ENCODE measurements at regions not wholly inside any gene's neighbourhood (a gene's known extent, or its start where the extent isn't known, plus 50 kb on each side); places are given as distances from the start of the nearest gene placed in this dataset.

DNA sequence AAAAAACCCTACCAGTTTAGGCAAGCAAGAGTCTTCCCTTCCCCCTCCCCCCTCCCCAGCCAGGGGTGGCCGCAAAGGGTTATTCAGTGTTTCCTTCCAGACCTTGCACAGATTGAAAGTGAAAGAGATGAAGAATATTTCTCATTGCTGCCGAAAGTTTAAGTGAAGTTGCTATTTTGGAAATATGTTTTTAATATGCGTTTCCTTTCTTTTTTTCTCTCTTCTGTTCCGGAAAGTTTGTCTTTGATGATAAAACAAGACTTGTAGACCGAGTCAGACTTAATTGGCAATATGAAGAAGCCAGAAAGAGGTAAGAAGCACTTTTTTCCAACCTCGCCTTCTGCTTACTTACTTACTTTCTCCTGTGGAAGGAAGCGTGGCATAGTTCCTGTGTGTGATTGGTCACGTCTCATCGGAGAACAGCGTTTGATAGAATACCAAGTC is 58.5 kb upstream of the CLCN4 start (continued):
- TF ChIP-seq, protein P1, sequence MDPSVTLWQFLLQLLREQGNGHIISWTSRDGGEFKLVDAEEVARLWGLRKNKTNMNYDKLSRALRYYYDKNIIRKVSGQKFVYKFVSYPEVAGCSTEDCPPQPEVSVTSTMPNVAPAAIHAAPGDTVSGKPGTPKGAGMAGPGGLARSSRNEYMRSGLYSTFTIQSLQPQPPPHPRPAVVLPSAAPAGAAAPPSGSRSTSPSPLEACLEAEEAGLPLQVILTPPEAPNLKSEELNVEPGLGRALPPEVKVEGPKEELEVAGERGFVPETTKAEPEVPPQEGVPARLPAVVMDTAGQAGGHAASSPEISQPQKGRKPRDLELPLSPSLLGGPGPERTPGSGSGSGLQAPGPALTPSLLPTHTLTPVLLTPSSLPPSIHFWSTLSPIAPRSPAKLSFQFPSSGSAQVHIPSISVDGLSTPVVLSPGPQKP (IDR thresholded peaks at IDR 0.05; ENCODE audit: low read depth, low read length) = no peak
- TF ChIP-seq POLR2AphosphoS5 (IDR thresholded peaks at IDR 0.05; ENCODE audit: low read length) (no peak), SIX5 (IDR thresholded peaks at IDR 0.05; ENCODE audit: low read depth, low read length, severe bottlenecking) (no peak), SRF (IDR thresholded peaks at IDR 0.05; ENCODE audit: low read depth in 2 of 2, low read length in 2 of 2) (no peak), FOS (IDR thresholded peaks at IDR 0.05; ENCODE audit: borderline replicate concordance, extremely low read depth, insufficient read length) (no peak), EGR1 (IDR thresholded peaks at IDR 0.05; ENCODE audit: borderline replicate concordance in 1 of 2, low read depth in 2 of 2, low read length in 2 of 2) (0 out of 3 replicates have a peak, but pooled peaks of 1 of the 2 experiments have one; percentile 39), SIN3A (IDR thresholded peaks at IDR 0.05; ENCODE audit: low read depth, low read length) (no peak), HDGF (IDR thresholded peaks at IDR 0.05) (no peak), TCF12 (IDR thresholded peaks at IDR 0.05; ENCODE audit: low read depth, low read length) (0 out of 2 replicates have a peak, but pooled peaks have one; percentile 41), CHD4 (IDR thresholded peaks at IDR 0.05) (no peak), TBL1XR1 (IDR thresholded peaks at IDR 0.05; ENCODE audit: low read depth, low read length) (no peak), IKZF1 (conservative IDR thresholded peaks at IDR 0.05) (peak; percentile 45; the same call in 1 of the 2 replicates), CBFB (IDR thresholded peaks at IDR 0.05; ENCODE audit: low read depth) (0 out of 2 replicates have a peak, but pooled peaks have one; percentile 22), TCF7 (IDR thresholded peaks at IDR 0.05; ENCODE audit: borderline replicate concordance) (no peak), GATAD2B (conservative IDR thresholded peaks at IDR 0.05; ENCODE audit: low read depth) (no peak), SP1 (IDR thresholded peaks at IDR 0.05; ENCODE audit: low read depth, low read length) (peak; percentile 13), MEF2B (IDR thresholded peaks at IDR 0.05; ENCODE audit: partially characterized antibody, poor library complexity, severe bottlenecking) (peak; percentile 42), NBN (IDR thresholded peaks at IDR 0.05) (no peak; the same call in none of the 2 replicates), BRCA1 (IDR thresholded peaks at IDR 0.05; ENCODE audit: low read depth, low read length) (no peak), YBX1 (IDR thresholded peaks at IDR 0.05) (no peak), CHD1 (IDR thresholded peaks at IDR 0.05; ENCODE audit: low read depth, low read length) (no peak), MTA2 (IDR thresholded peaks at IDR 0.05; ENCODE audit: low read depth) (no peak), MTA3 (IDR thresholded peaks at IDR 0.05; ENCODE audit: borderline replicate concordance, low read length) (no peak; the same call in 1 of the 2 replicates), FOXM1 (IDR thresholded peaks at IDR 0.05; ENCODE audit: low read depth, low read length) (peak; percentile 66; the same call in 1 of the 2 replicates), PML (IDR thresholded peaks at IDR 0.05; ENCODE audit: low read length) (no peak), SUPT20H (IDR thresholded peaks at IDR 0.05; ENCODE audit: borderline replicate concordance, control insufficient read depth, low read depth, low read length) (no peak), ETV6 (conservative IDR thresholded peaks at IDR 0.05 in 1 of 2, IDR thresholded peaks at IDR 0.05 in 1 of 2; ENCODE audit: borderline replicate concordance in 1 of 2, low read depth in 1 of 2) (peak in 1 of 2 experiments; percentile 82; a peak in 2 of 4 replicates), ESRRA (IDR thresholded peaks at IDR 0.05; ENCODE audit: low read length) (no peak), ZNF207 (IDR thresholded peaks at IDR 0.05; ENCODE audit: borderline replicate concordance) (no peak), SMARCA5 (IDR thresholded peaks at IDR 0.05) (peak; percentile 42; the same call in 1 of the 2 replicates), TCF3 (IDR thresholded peaks at IDR 0.05; ENCODE audit: borderline replicate concordance, insufficient read depth, low read depth, low read length) (no peak), USF2 (IDR thresholded peaks at IDR 0.05; ENCODE audit: borderline replicate concordance, low read depth, low read length) (no peak), MYC (IDR thresholded peaks at IDR 0.05; ENCODE audit: insufficient read depth, insufficient read length, insufficient replicate concordance, low read length, severe bottlenecking) (no peak), MYB (IDR thresholded peaks at IDR 0.05; ENCODE audit: borderline replicate concordance, low read depth, low read length) (no peak)

Measured in GM12878 (cell line).